Psoas muscle (tissue), 7 donors: ENCODE measurements at regions not wholly inside any gene's neighbourhood (a gene's known extent, or its start where the extent isn't known, plus 50 kb on each side); places are given as distances from the start of the nearest gene placed in this dataset.

Source experiments
- ATAC-seq, 4 donors: fragments of 200-7000 bp; cut with Tn5 transposase; one replicate each; pipeline ENCODE4 v1.9.1; 2020; ENCODE audit warnings: moderate library complexity in 3 of 4, mild to moderate bottlenecking in 2 of 4
- DNase-seq, 2 donors: peaks; one replicate each; pipeline ENCODE4 v3.0.0-alpha.2; 2020
- H3K27ac ChIP-seq: fragments of 200-600 bp; one replicate; pipeline ENCODE4 v1.8.0; 2022
- H3K27me3 ChIP-seq, 3 donors: fragments of 200-600 bp in 1 of 3; one replicate each; pipeline versions ENCODE4 v1.6.1 to v1.8.0; 2013 to 2022; ENCODE audit warnings: low read length in 2 of 3, mild to moderate bottlenecking in 2 of 3, moderate library complexity in 1 of 3; ENCODE audit not compliant: insufficient read depth in 3 of 3
- H3K36me3 ChIP-seq, 2 donors: fragments of 200-600 bp in 1 of 2; one replicate each; pipeline versions ENCODE4 v1.6.1 to v1.8.0; 2013 to 2022; ENCODE audit warnings: low read depth in 1 of 2, mild to moderate bottlenecking in 1 of 2, moderate library complexity in 1 of 2; ENCODE audit not compliant: insufficient read depth in 1 of 2
- H3K4me1 ChIP-seq: fragments of 200-600 bp; one replicate; pipeline ENCODE4 v1.8.0; 2022
- H3K4me3 ChIP-seq: fragments of 200-600 bp; one replicate; pipeline ENCODE4 v1.8.0; 2022; ENCODE audit warnings: mild to moderate bottlenecking
- H3K9me3 ChIP-seq: fragments of 200-600 bp; one replicate; pipeline ENCODE4 v1.8.0; 2022
- CTCF ChIP-seq: fragments of 200-600 bp; IDR thresholded peaks from one replicate; pipeline ENCODE4 v1.8.0; 2022; ENCODE audit warnings: antibody characterized with exemption
- WGBS, 3 donors: extraction: QIAGEN DNeasy Blood & Tissue Kit; methylation state at CpG; one replicate each; pipeline versions ENCODE4 v1.1.6 to v1.1.7; 2013; 5-methylcytosine and 5-hydroxymethylcytosine counted together
- intact Hi-C, 2 donors: fragments of 100-400 bp; cut with DNase I; formaldehyde crosslinking; loops; one replicate each; pipeline versions ENCODE4 v1.11.0 to v1.14.2; 2022
- donor health status: healthy with polysubstance abuse.
- donor health status: DM: no; HTN: no; CAD: no; lungs with moderate emphysema.
- donor health status: Bipolar disorder and iron deficiency.
- donor health status: healthy.
- donor health status: DM: yes; HTN: yes; CAD: no.
- donor health status: DM: no; HTN: no; CAD: no.
- donor health status: DM: yes; HTN: yes; CAD: no.

DNA sequence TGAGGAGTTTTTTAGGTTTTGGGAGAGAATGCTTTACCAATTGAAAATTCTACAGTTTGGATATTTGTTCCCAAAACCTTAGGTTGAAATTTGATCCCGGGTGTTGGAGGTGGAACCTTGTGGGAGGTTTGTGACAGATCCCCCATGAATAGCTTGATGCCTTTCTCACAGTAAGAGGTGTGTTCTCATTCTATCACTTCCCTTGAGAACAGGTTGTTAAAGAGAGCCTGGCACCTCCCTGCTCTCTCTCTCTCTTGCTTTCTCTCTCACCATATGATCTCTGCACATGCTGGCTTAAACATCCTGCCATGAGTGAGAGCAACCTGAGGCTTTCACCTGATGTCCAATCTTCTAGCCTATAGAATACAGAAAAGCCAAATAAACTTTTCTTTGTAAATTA lies 1475.5 kb upstream of the AGA start:
- intact Hi-C loops: no loop called here
- no peak for ATAC-seq

DNA sequence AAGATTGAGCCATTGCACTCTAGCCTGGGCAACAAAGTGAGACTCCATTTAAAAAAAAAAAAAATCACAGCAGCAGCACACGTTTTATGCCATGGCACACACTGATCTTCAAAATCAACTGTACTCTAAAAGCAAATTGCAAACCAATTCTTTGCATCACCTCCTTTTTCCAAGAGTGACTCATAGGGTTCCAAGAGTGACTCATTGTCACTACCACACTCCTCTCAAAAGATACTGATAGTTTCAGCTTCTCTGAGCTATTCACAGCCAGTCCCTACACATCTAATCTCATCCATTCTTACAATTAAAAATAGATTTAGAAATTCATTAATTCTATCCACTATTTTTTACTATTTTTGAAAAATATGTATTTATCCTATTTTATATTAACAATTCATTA lies 1494.9 kb upstream of the AGA start:
- intact Hi-C loops: no loop called here
- no peaks in the 10 kb centered on the region for H3K36me3 ChIP-seq
- H3K4me3 ChIP-seq: no peak overlapping the region
- ATAC-seq: no peak
- no peaks in the 10 kb centered on the region for H3K27me3 ChIP-seq
- WGBS, 3 donors: 54 to 75% (median 60%) methylated on average over 1 of the region's 1 CpG
- no peak overlapping the region for H3K27ac ChIP-seq
- no peaks in the 10 kb centered on the region for H3K9me3 ChIP-seq
- no peak for DNase-seq
- no peak for TF ChIP-seq CTCF
- H3K4me1 ChIP-seq: no peaks in the 10 kb centered on the region

More for the DNA sequence above, 1475.5 kb upstream of the AGA start:
- Histone ChIP-seq H3K9me3 (no peaks in the 10 kb centered on the region), H3K27ac (no peak overlapping the region), H3K4me3 (no peak overlapping the region), H3K27me3 (no peaks in the 10 kb centered on the region), H3K36me3 (no peaks in the 10 kb centered on the region), H3K4me1 (no peaks in the 10 kb centered on the region)
- 4 to 14% (median 6%) methylated on average over 1 of the region's 1 CpG for WGBS, 3 donors
- no peak for TF ChIP-seq CTCF
- DNase-seq: no peak

DNA sequence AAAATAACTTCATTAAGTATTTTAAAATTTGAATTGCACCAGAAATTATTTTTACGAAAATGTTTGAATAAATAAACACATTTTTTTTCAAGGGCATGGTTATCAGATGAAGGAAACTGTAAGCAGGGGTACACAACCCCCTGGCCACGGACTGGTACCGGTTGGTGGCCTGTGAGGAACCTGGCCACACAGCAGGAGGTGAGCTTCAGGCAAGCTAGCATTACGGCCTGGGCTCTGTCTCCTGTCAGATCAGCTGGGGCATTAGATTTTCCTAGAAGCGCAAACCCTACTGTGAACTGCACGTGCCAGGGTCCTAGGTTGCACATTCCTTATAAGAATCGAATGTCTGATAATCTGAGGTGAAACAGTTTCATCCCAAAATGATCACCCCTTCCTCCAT lies 1499.7 kb upstream of the AGA start:
- Histone ChIP-seq H3K27me3 (no peaks in the 10 kb centered on the region), H3K4me3 (no peak overlapping the region), H3K36me3 (no peaks in the 10 kb centered on the region), H3K4me1 (no peaks in the 10 kb centered on the region), H3K9me3 (no peaks in the 10 kb centered on the region), H3K27ac (no peak overlapping the region)
- ATAC-seq: no peak
- no peak for DNase-seq
- no peak for TF ChIP-seq CTCF
- 68 to 74% (median 71%) methylated on average over 7 of the region's 7 CpGs for WGBS, 3 donors
- intact Hi-C loops: no loop called here

DNA sequence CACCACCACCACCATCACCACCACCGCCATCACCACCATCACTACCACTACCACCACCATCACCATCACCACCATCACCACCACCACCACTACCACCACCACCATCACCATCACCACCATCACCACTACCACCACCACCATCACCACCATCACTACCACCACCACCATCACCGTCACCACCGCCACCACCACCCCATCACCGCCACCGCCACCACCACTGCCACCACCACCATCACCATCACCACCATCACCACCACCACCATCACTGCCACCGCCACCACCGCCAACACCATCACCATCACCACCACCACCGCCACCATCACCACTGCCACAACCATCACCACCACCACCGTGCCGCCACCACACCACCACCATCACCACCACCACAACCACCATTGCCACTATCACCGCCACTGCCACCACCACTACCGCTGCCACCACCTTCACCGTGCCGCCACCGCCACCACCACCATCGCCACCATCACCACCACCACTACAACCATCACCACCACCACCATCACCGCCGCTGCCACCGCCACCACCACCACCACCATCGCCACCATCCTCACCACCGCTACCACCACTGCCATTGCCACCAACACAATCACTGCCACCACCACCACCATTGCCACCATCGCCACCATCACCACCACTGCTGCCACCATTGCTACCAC lies 1511.3 kb upstream of the AGA start:
- WGBS, 3 donors: 90 to 95% (median 93%) methylated on average over 18 to 22 of the region's 22 CpGs
- no peak for ATAC-seq
- TF ChIP-seq CTCF: no peak
- Histone ChIP-seq H3K36me3 (no peaks in the 10 kb centered on the region), H3K4me1 (no peaks in the 10 kb centered on the region), H3K27ac (no peak overlapping the region), H3K27me3 (no peaks in the 10 kb centered on the region), H3K4me3 (no peak overlapping the region), H3K9me3 (no peaks in the 10 kb centered on the region)
- intact Hi-C loops: no loop called here
- DNase-seq: no peak

GRCh38 chr4:178955614-178956013 lies 1513.4 kb upstream of the AGA start:
- no peak for DNase-seq
- TF ChIP-seq CTCF: no peak
- H3K36me3 ChIP-seq: no peaks in the 10 kb centered on the region
- no peaks in the 10 kb centered on the region for H3K27me3 ChIP-seq
- no peaks in the 10 kb centered on the region for H3K9me3 ChIP-seq
- H3K4me3 ChIP-seq: no peak overlapping the region
- no peak overlapping the region for H3K27ac ChIP-seq
- no peak for ATAC-seq
- H3K4me1 ChIP-seq: no peaks in the 10 kb centered on the region
- intact Hi-C loops: loop anchor here in 1 of 2 donors (5.0 kb wide), 1 partner anchor 757 kb away; no protein-coding TSS in a partner anchor
